GM12878 (cell line): ENCODE measurements at regions not wholly inside any gene's neighbourhood (a gene's known extent, or its start where the extent isn't known, plus 50 kb on each side); places are given as distances from the start of the nearest gene placed in this dataset.

Source experiments
- CHD1 ChIP-seq: IDR thresholded peaks from 2 replicates; pipeline ENCODE4 v1.6.1; 2012; ENCODE audit warnings: low read depth, low read length, improper control_type of control experiment
- CTCF ChIP-seq, 3 experiments: IDR thresholded peaks in 2 of 3; conservative IDR thresholded peaks in 1 of 3; 2 replicates each; pipeline ENCODE4 v1.5.1; 2011; ENCODE audit warnings: low read depth in 3 of 3, low read length in 3 of 3, mild to moderate bottlenecking in 3 of 3, control low read depth in 2 of 3, moderate library complexity in 2 of 3, inconsistent platforms in 1 of 3, mixed read lengths in 1 of 3; ENCODE audit not compliant: control insufficient read depth in 2 of 3, insufficient read depth in 1 of 3; ENCODE audit errors: extremely low read depth in 1 of 3
- HCFC1 ChIP-seq: fragments of 150-350 bp; IDR thresholded peaks from 2 replicates; pipeline ENCODE4 v1.6.1; 2014; ENCODE audit warnings: low read length
- NFXL1 ChIP-seq: fragments of 450-650 bp; IDR thresholded peaks from 2 replicates; pipeline ENCODE4 v1.6.1; 2017; ENCODE audit warnings: antibody characterized with exemption, mild to moderate bottlenecking, borderline replicate concordance
- POLR2AphosphoS5 ChIP-seq: IDR thresholded peaks from 2 replicates; pipeline ENCODE4 v1.6.1; 2011; ENCODE audit warnings: mild to moderate bottlenecking, low read length, inconsistent platforms
- POU2F2 ChIP-seq: IDR thresholded peaks from 3 replicates; pipeline ENCODE4 v1.6.1; 2011; ENCODE audit warnings: low read depth, mild to moderate bottlenecking, low read length, borderline replicate concordance
- SUZ12 ChIP-seq: fragments of 200-600 bp; sonication (generic); IDR thresholded peaks from one replicate; pipeline ENCODE4 v1.6.1; 2018; ENCODE audit warnings: antibody characterized with exemption, mild to moderate bottlenecking; ENCODE audit not compliant: unreplicated experiment
- TCF12 ChIP-seq: IDR thresholded peaks from 2 replicates; pipeline ENCODE4 v1.6.1; 2011; ENCODE audit warnings: low read depth, mild to moderate bottlenecking, low read length
- TCF7 ChIP-seq: IDR thresholded peaks from 2 replicates; pipeline ENCODE4 v1.6.1; 2014; ENCODE audit warnings: antibody characterized with exemption, borderline replicate concordance
- USF1 ChIP-seq: IDR thresholded peaks from 2 replicates; pipeline ENCODE4 v1.6.1; 2011; ENCODE audit warnings: borderline replicate concordance, low read depth, mild to moderate bottlenecking, moderate library complexity, mixed read lengths, low read length; ENCODE audit not compliant: insufficient read depth; ENCODE audit errors: extremely low read length
- USF2 ChIP-seq: IDR thresholded peaks from 2 replicates; pipeline ENCODE4 v1.6.1; 2011; ENCODE audit warnings: low read depth, low read length, improper control_type of control experiment, borderline replicate concordance

GRCh38 chr13:33934343-33934742 lies 116.4 kb downstream of the RFC3 start:
- TF ChIP-seq TCF12: no peak
- TF ChIP-seq POU2F2: no peak
- no peak for TF ChIP-seq CTCF (IDR thresholded peaks at IDR 0.05 in 2 of 3, conservative IDR thresholded peaks at IDR 0.05 in 1 of 3; ENCODE audit: control insufficient read depth in 2 of 3, extremely low read depth in 1 of 3, insufficient read depth in 1 of 3, low read depth in 3 of 3, low read length in 3 of 3)
- no peak for TF ChIP-seq HCFC1
- no peak for TF ChIP-seq USF1
- no peak for TF ChIP-seq CHD1
- no peak for TF ChIP-seq TCF7
- no peak for TF ChIP-seq SUZ12
- TF ChIP-seq POLR2AphosphoS5: no peak
- TF ChIP-seq USF2: no peak
- TF ChIP-seq NFXL1: no peak
